ENCODE measurements at regions not wholly inside any gene's neighbourhood (a gene's known extent, or its start where the extent isn't known, plus 50 kb on each side); places are given as distances from the start of the nearest gene placed in this dataset.
"Not testable (repeated sequence)": the region's sequence is repeated elsewhere in the genome, so short reads cannot be mapped to it uniquely, and the experiment has no call there.

DNA sequence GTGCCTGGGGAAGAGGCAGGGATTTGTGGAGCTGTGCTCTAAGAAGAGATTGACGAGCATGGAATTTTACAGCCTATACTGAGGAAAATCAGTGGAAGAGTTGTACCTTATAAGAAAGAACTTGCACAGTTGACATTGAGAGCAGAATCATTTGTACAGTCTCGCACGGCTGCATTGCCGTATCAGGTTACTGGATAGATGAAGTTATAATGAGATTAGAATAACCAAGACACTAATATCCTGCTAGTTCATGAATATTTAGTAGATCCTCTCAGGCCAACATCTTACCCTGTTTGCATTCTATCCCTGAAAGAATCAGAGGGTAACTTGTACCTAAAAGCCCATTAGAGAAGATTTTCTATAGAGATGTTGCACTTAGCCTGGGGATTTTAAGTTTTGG, 447.1 kb downstream of the PREX1 start:
- no peak for TF ChIP-seq YY1 (IDR thresholded peaks at IDR 0.05; ENCODE audit: insufficient read depth, insufficient read length)
- TF ChIP-seq ZNF274 (IDR thresholded peaks at IDR 0.05; ENCODE audit: low read depth, low read length), result no peak
- H3K9me3 ChIP-seq (ENCODE audit: insufficient read depth, low read length), result no peaks in the 10 kb centered on the region; the same call in 1 of the 2 replicates
- H3K9ac ChIP-seq (ENCODE audit: insufficient read length, low read depth), result no peak overlapping the region
- DNase-seq (ENCODE audit: low read depth, low spot score), result no peak
- H3K4me3 ChIP-seq (ENCODE audit: insufficient read length, low read depth), result no peak overlapping the region
- H3K36me3 ChIP-seq (ENCODE audit: insufficient read depth, insufficient read length, low read length), result no peaks in the 10 kb centered on the region
- H3K27me3 ChIP-seq (ENCODE audit: insufficient read depth, insufficient read length), result no peaks in the 10 kb centered on the region
- peaks cover 15% of the 10 kb centered on the region for H3K4me1 ChIP-seq (ENCODE audit: insufficient read depth, insufficient read length)

DNA sequence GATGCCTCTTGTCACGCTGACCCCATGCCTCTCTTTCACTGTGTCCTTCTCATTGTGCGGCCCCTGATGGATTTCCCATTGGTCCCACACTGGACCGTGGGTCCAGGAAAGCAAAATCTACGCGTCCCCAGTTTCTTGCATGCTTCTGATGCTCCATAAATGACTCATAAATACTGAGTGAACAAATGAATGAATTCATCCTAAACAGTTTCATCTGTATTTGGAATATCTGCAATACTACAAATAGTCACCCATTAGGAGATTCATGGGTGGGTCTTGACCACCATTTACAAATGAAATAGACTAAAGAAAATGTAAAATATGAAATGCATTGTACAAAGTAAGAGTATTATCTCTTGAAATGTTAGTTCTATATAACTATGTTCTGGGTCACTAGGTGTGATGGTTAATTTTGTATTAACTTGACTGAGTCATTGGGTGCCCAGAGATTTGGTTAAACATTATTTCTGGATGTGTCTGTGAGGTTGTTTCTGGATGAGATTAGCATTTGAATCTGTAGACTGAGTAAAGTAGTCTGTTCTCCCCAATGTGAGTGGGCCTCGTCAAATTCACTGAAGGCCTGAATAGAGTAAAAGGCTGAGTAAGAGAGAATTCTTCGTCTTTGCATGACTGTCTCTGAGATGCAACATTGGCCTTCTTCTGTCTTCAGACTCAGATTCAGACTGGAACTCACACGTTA, 448.7 kb downstream of the PREX1 start:
- Histone ChIP-seq H3K36me3 (ENCODE audit: insufficient read depth, insufficient read length, low read length) (no peaks in the 10 kb centered on the region), H3K4me1 (ENCODE audit: insufficient read depth, insufficient read length) (peaks cover 15% of the 10 kb centered on the region), H3K9ac (ENCODE audit: insufficient read length, low read depth) (no peak overlapping the region), H3K27me3 (ENCODE audit: insufficient read depth, insufficient read length) (no peaks in the 10 kb centered on the region), H3K4me3 (ENCODE audit: insufficient read length, low read depth) (no peak overlapping the region), H3K9me3 (ENCODE audit: insufficient read depth, low read length) (no peaks in the 10 kb centered on the region; the same call in 1 of the 2 replicates)
- no peak for DNase-seq (ENCODE audit: low read depth, low spot score)
- TF ChIP-seq ZNF274 (IDR thresholded peaks at IDR 0.05; ENCODE audit: low read depth, low read length) (no peak), YY1 (IDR thresholded peaks at IDR 0.05; ENCODE audit: insufficient read depth, insufficient read length) (no peak), SUZ12 (IDR thresholded peaks at IDR 0.05; ENCODE audit: extremely low read depth, insufficient read depth, insufficient read length) (no peak)

GRCh38 chr20:48377940-48378339, 449.9 kb downstream of the PREX1 start:
- TF ChIP-seq SUZ12 (IDR thresholded peaks at IDR 0.05; ENCODE audit: extremely low read depth, insufficient read depth, insufficient read length) (no peak), YY1 (IDR thresholded peaks at IDR 0.05; ENCODE audit: insufficient read depth, insufficient read length) (no peak), ZNF274 (IDR thresholded peaks at IDR 0.05; ENCODE audit: low read depth, low read length) (no peak)
- DNase-seq (ENCODE audit: low read depth, low spot score), result no peak
- Histone ChIP-seq H3K4me3 (ENCODE audit: insufficient read length, low read depth) (no peak overlapping the region), H3K27me3 (ENCODE audit: insufficient read depth, insufficient read length) (no peaks in the 10 kb centered on the region), H3K4me1 (ENCODE audit: insufficient read depth, insufficient read length) (peaks cover 19% of the 10 kb centered on the region), H3K9me3 (ENCODE audit: insufficient read depth, low read length) (no peaks in the 10 kb centered on the region; the same call in 1 of the 2 replicates), H3K36me3 (ENCODE audit: insufficient read depth, insufficient read length, low read length) (no peaks in the 10 kb centered on the region), H3K9ac (ENCODE audit: insufficient read length, low read depth) (no peak overlapping the region)

DNA sequence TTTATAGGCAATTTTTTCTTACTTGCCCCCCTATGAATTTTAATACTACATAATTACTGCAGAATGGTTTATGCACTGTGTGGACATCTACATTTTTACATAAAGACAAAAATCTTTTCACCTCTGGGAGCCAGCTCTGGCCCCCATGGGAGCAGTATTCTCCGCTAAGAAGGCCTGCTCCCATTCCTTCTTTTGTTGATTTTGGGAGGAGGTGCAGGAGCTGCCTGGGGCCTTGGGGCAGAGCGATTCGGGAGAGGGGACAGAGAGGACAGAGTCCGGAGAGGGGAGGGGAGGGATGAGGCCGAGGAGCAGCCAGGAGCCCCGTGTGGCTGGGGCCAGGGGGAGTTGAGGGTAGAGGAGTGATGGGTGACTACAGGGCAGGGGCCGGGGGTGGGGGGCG, 452.0 kb downstream of the PREX1 start:
- H3K9me3 ChIP-seq (ENCODE audit: insufficient read depth, low read length), result no peaks in the 10 kb centered on the region; the same call in 1 of the 2 replicates
- H3K9ac ChIP-seq (ENCODE audit: insufficient read length, low read depth), result peak overlapping the region; percentile 8
- H3K36me3 ChIP-seq (ENCODE audit: insufficient read depth, insufficient read length, low read length), result no peaks in the 10 kb centered on the region
- peaks cover 12% of the 10 kb centered on the region for H3K4me1 ChIP-seq (ENCODE audit: insufficient read depth, insufficient read length)
- TF ChIP-seq SUZ12 (IDR thresholded peaks at IDR 0.05; ENCODE audit: extremely low read depth, insufficient read depth, insufficient read length) (no peak), ZNF274 (IDR thresholded peaks at IDR 0.05; ENCODE audit: low read depth, low read length) (no peak)
- H3K4me3 ChIP-seq (ENCODE audit: insufficient read length, low read depth), result no peak overlapping the region
- DNase-seq (ENCODE audit: low read depth, low spot score), result no peak
- H3K27me3 ChIP-seq (ENCODE audit: insufficient read depth, insufficient read length), result no peaks in the 10 kb centered on the region

- TF ChIP-seq ZNF274 (IDR thresholded peaks at IDR 0.05; ENCODE audit: low read depth, low read length), result no peak
- TF ChIP-seq SUZ12 (IDR thresholded peaks at IDR 0.05; ENCODE audit: extremely low read depth, insufficient read depth, insufficient read length), result no peak
- no peak for TF ChIP-seq YY1 (IDR thresholded peaks at IDR 0.05; ENCODE audit: insufficient read depth, insufficient read length)
- no peaks in the 10 kb centered on the region for H3K27me3 ChIP-seq (ENCODE audit: insufficient read depth, insufficient read length)
Observed at GRCh38 chr20:48374991-48375595, 452.7 kb downstream of the PREX1 start.

DNA sequence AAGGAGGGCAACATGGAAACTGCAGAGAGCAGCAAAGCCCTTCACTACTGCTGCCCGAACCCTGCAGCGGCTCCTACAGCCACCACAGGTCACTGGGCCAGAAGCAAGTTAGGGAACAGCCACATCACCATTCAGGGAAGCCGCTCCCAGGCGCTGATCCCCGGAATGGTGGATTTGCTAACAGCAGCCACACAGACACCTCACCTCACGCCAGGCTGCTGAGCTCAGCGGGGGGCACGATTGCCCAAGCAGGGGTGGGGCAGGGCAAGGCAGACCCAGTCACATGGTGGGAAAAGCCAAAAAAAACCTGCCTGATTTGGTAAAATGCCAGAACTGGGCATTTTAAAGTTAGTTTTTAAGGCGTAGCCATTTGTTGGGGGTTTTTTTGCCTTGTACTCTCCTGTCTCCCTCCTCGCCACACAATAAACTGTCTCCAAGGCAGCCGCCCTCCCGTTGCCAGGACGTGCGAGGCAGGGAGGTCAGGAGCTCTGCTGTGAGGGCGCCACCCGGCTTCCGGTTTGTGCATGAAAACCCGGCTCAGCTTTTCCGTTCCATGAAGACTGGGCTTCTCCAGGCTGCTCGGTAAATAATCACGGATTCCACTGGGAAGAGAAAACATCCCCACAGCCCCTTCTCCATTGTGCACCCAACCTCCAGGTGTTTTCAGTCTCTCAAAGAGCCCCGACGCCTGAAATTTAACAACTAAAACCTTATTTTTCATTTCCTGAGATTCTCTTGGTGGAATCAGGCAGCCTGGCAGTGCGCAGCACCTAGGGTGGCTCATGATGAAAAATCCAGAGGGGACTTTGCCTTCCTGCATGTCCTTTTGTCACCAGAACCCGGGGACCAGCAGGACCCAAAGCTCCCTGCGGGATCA, 453.5 kb downstream of the PREX1 start:
- DNase-seq (ENCODE audit: low read depth, low spot score), result peak; percentile 52
- peak overlapping the region; percentile 23 for H3K9ac ChIP-seq (ENCODE audit: insufficient read length, low read depth)
- H3K9me3 ChIP-seq (ENCODE audit: insufficient read depth, low read length), result not testable (repeated sequence)

More at GRCh38 chr20:48374991-48375595, 452.7 kb downstream of the PREX1 start:
- Histone ChIP-seq H3K4me3 (ENCODE audit: insufficient read length, low read depth) (no peak overlapping the region), H3K9me3 (ENCODE audit: insufficient read depth, low read length) (no peaks in the 10 kb centered on the region; the same call in 1 of the 2 replicates), H3K4me1 (ENCODE audit: insufficient read depth, insufficient read length) (peaks cover 12% of the 10 kb centered on the region), H3K36me3 (ENCODE audit: insufficient read depth, insufficient read length, low read length) (no peaks in the 10 kb centered on the region), H3K9ac (ENCODE audit: insufficient read length, low read depth) (peak overlapping the region; percentile 51)
- DNase-seq (ENCODE audit: low read depth, low spot score), result no peak

DNA sequence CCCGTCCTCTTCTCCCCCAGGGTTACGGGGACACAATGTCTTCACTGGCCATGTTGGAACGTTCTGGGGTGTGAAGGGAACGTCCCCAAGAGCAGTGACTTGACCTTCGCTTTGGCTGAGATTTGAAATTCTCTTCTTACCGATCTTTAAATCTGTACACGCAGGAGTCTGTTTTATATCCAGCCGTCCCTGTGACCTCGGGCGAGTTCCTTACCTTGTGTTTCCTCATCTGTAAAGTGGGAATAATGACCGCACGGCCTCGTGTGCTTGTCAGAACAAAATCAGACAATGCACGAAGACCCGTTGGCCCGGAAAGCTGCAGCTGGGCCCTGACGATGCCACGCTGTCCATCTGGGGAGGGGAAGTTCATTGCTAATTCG, 454.3 kb downstream of the PREX1 start:
- no peaks in the 10 kb centered on the region for H3K36me3 ChIP-seq (ENCODE audit: insufficient read depth, insufficient read length, low read length)
- H3K9ac ChIP-seq (ENCODE audit: insufficient read length, low read depth), result peak overlapping the region; percentile 23

More for the DNA sequence above, 453.5 kb downstream of the PREX1 start:
- peaks cover 12% of the 10 kb centered on the region for H3K4me1 ChIP-seq (ENCODE audit: insufficient read depth, insufficient read length)
- H3K27me3 ChIP-seq (ENCODE audit: insufficient read depth, insufficient read length); H3K4me3 ChIP-seq (ENCODE audit: insufficient read length, low read depth); H3K36me3 ChIP-seq (ENCODE audit: insufficient read depth, insufficient read length, low read length): not testable (repeated sequence)

GRCh38 chr20:48372851-48373554, 454.8 kb downstream of the PREX1 start:
- DNase-seq (ENCODE audit: low read depth, low spot score); H3K27me3 ChIP-seq (ENCODE audit: insufficient read depth, insufficient read length); H3K9me3 ChIP-seq (ENCODE audit: insufficient read depth, low read length); H3K9ac ChIP-seq (ENCODE audit: insufficient read length, low read depth); H3K4me3 ChIP-seq (ENCODE audit: insufficient read length, low read depth); H3K36me3 ChIP-seq (ENCODE audit: insufficient read depth, insufficient read length, low read length): not testable (repeated sequence)
- H3K4me1 ChIP-seq (ENCODE audit: insufficient read depth, insufficient read length), result peaks cover 13% of the 10 kb centered on the region

More for the DNA sequence above, 454.3 kb downstream of the PREX1 start:
- no peaks in the 10 kb centered on the region for H3K27me3 ChIP-seq (ENCODE audit: insufficient read depth, insufficient read length)
- H3K4me3 ChIP-seq (ENCODE audit: insufficient read length, low read depth), result no peak overlapping the region
- no peak for DNase-seq (ENCODE audit: low read depth, low spot score)
- no peaks in the 10 kb centered on the region; the same call in 1 of the 2 replicates for H3K9me3 ChIP-seq (ENCODE audit: insufficient read depth, low read length)
- peaks cover 13% of the 10 kb centered on the region for H3K4me1 ChIP-seq (ENCODE audit: insufficient read depth, insufficient read length)
- no peak for TF ChIP-seq SUZ12 (IDR thresholded peaks at IDR 0.05; ENCODE audit: extremely low read depth, insufficient read depth, insufficient read length)
- TF ChIP-seq ZNF274 (IDR thresholded peaks at IDR 0.05; ENCODE audit: low read depth, low read length), result no peak
- TF ChIP-seq YY1 (IDR thresholded peaks at IDR 0.05; ENCODE audit: insufficient read depth, insufficient read length), result no peak
